ENCODE measurements at regions not wholly inside any gene's neighbourhood (a gene's known extent, or its start where the extent isn't known, plus 50 kb on each side); places are given as distances from the start of the nearest gene placed in this dataset.

GRCh38 chr10:113447278-113447677 is 105.6 kb upstream of the HABP2 start:
- Histone ChIP-seq H3K4me3 (ENCODE audit: low read length) (no peak overlapping the region), H4K20me1 (ENCODE audit: insufficient read depth, low read length) (no peaks in the 10 kb centered on the region), H3K4me2 (ENCODE audit: low read depth, low read length) (no peak overlapping the region), H3K9ac (ENCODE audit: low read length) (no peak overlapping the region), H3K27ac (ENCODE audit: low read length) (no peak overlapping the region), H3K36me3 (replicated peaks; ENCODE audit: insufficient read depth, low read length) (no peaks in the 10 kb centered on the region), H3K27me3 (replicated peaks; ENCODE audit: insufficient read depth, low read length) (no peaks in the 10 kb centered on the region), H3K9me3 (replicated peaks; ENCODE audit: insufficient read depth, low read length) (no peaks in the 10 kb centered on the region), H3K79me2 (ENCODE audit: low read length) (no peaks in the 10 kb centered on the region), H2AFZ (ENCODE audit: low read length) (no peak overlapping the region), H3F3A (ENCODE audit: insufficient read depth, low read length) (no peaks in the 10 kb centered on the region), H3K4me1 (ENCODE audit: low read length) (no peaks in the 10 kb centered on the region), H3K9me2 (replicated peaks; ENCODE audit: insufficient read depth, low read length) (no peaks in the 10 kb centered on the region)
- TF ChIP-seq EZH2phosphoT487 (IDR thresholded peaks at IDR 0.05; ENCODE audit: low read length) (no peak), EZH2 (optimal IDR thresholded peaks at IDR 0.05; ENCODE audit: low read depth, low read length) (no peak), CTCF (IDR thresholded peaks at IDR 0.05; ENCODE audit: low read length) (no peak)
- DNase-seq, result no peak

- H3K9ac ChIP-seq (ENCODE audit: low read length), result no peak overlapping the region
- H3F3A ChIP-seq (ENCODE audit: insufficient read depth, low read length), result no peaks in the 10 kb centered on the region
- no peaks in the 10 kb centered on the region for H3K9me3 ChIP-seq (replicated peaks; ENCODE audit: insufficient read depth, low read length)
- H3K27ac ChIP-seq (ENCODE audit: low read length), result no peak overlapping the region
- no peaks in the 10 kb centered on the region for H3K79me2 ChIP-seq (ENCODE audit: low read length)
- no peak overlapping the region for H3K4me2 ChIP-seq (ENCODE audit: low read depth, low read length)
- no peaks in the 10 kb centered on the region for H3K9me2 ChIP-seq (replicated peaks; ENCODE audit: insufficient read depth, low read length)
- TF ChIP-seq EZH2phosphoT487 (IDR thresholded peaks at IDR 0.05; ENCODE audit: low read length) (no peak), EZH2 (optimal IDR thresholded peaks at IDR 0.05; ENCODE audit: low read depth, low read length) (no peak), CTCF (IDR thresholded peaks at IDR 0.05; ENCODE audit: low read length) (no peak)
- H2AFZ ChIP-seq (ENCODE audit: low read length), result no peak overlapping the region
- no peak overlapping the region for H3K4me3 ChIP-seq (ENCODE audit: low read length)
- H4K20me1 ChIP-seq (ENCODE audit: insufficient read depth, low read length), result no peaks in the 10 kb centered on the region
- H3K36me3 ChIP-seq (replicated peaks; ENCODE audit: insufficient read depth, low read length), result no peaks in the 10 kb centered on the region
- no peaks in the 10 kb centered on the region for H3K27me3 ChIP-seq (replicated peaks; ENCODE audit: insufficient read depth, low read length)
- H3K4me1 ChIP-seq (ENCODE audit: low read length), result no peaks in the 10 kb centered on the region
- no peak for DNase-seq
These were observed 103.7 kb upstream of the HABP2 start for GRCh38 chr10:113449006-113449695.

- Histone ChIP-seq H3K4me1 (ENCODE audit: low read length) (no peaks in the 10 kb centered on the region), H3K27me3 (replicated peaks; ENCODE audit: insufficient read depth, low read length) (no peaks in the 10 kb centered on the region), H3K9ac (ENCODE audit: low read length) (no peak overlapping the region), H3K9me3 (replicated peaks; ENCODE audit: insufficient read depth, low read length) (no peaks in the 10 kb centered on the region), H3K4me3 (ENCODE audit: low read length) (no peak overlapping the region), H3K9me2 (replicated peaks; ENCODE audit: insufficient read depth, low read length) (no peaks in the 10 kb centered on the region), H2AFZ (ENCODE audit: low read length) (no peak overlapping the region), H3K4me2 (ENCODE audit: low read depth, low read length) (no peak overlapping the region), H3K36me3 (replicated peaks; ENCODE audit: insufficient read depth, low read length) (no peaks in the 10 kb centered on the region), H3K27ac (ENCODE audit: low read length) (no peak overlapping the region), H3F3A (ENCODE audit: insufficient read depth, low read length) (no peaks in the 10 kb centered on the region), H3K79me2 (ENCODE audit: low read length) (no peaks in the 10 kb centered on the region), H4K20me1 (ENCODE audit: insufficient read depth, low read length) (no peaks in the 10 kb centered on the region)
- DNase-seq, result no peak
- TF ChIP-seq EZH2phosphoT487 (IDR thresholded peaks at IDR 0.05; ENCODE audit: low read length) (no peak), EZH2 (optimal IDR thresholded peaks at IDR 0.05; ENCODE audit: low read depth, low read length) (no peak), CTCF (IDR thresholded peaks at IDR 0.05; ENCODE audit: low read length) (no peak)
These were observed 102.6 kb upstream of the HABP2 start for GRCh38 chr10:113450046-113450804.

All from MM.1S (cell line).